HG03159 (cell line): ENCODE measurements at regions not wholly inside any gene's neighbourhood (a gene's known extent, or its start where the extent isn't known, plus 50 kb on each side); places are given as distances from the start of the nearest gene placed in this dataset.
"Not testable (repeated sequence)": the region's sequence is repeated elsewhere in the genome, so short reads cannot be mapped to it uniquely, and the experiment has no call there.

Experiments used
- ATAC-seq: cut with Tn5 transposase; IDR thresholded peaks from one replicate; pipeline ENCODE4 v1.9.1; 2021; ENCODE audit warnings: mild to moderate bottlenecking, moderate library complexity; ENCODE audit not compliant: unreplicated experiment

- ATAC-seq = no peak
These were observed 214.2 kb downstream of the KITLG start for GRCh38 chr12:88366101-88366500.

DNA sequence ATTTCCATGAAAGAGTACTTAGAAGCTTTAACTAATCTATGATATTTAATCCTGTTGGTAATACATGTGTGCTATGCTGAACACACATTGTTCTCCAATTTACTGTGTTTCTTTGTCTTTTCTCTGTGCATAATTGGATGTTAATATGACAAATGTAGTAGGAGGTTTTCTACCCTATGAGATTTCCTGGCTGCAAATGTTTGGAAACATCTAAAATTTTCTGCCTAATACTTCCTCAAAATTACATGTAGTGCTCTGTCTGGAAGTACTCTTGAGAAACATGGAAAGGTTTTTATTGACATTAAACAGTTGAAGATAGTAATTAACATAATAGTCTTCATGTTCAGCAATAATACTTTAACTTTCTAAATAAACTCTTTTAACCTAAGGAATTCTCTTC, 213.0 kb downstream of the KITLG start:
- ATAC-seq = no peak

GRCh38 chr12:88368077-88368476, 212.2 kb downstream of the KITLG start:
- not testable (repeated sequence) for ATAC-seq

DNA sequence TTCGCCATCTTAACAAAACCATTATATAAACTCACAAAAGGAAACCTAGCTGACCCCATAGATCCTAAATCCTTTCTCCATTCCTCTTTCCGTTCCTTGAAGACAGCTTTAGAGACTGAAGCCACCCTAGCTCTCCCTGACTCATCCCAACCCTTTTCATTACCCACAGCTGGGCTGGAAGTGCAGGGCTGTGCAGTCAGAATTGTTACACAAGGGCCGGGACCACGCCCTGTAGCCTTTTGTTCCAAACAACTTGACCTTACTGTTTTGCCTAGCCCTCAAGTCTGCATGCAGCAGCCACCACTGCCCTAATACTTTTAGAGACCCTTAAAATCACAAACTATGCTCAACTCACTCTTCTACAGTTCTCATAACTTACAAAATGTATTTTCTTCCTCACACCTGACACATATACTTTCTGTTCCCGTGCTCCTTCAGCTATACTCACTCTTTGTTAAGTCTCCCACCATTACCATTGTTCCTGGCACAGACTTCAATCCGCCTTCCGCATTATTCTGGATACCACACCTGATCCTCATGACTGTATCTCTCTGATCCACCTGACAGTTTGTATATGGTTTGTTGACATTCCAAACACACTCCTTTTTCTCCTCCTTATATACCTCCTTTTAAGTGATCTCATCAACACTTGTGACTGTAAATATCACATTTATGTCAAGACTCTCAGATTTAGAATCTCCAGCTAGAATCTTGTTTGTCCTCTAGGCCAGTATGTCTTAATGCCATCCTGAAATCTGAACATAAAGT, 208.7 kb downstream of the KITLG start:
- no peak for ATAC-seq

DNA sequence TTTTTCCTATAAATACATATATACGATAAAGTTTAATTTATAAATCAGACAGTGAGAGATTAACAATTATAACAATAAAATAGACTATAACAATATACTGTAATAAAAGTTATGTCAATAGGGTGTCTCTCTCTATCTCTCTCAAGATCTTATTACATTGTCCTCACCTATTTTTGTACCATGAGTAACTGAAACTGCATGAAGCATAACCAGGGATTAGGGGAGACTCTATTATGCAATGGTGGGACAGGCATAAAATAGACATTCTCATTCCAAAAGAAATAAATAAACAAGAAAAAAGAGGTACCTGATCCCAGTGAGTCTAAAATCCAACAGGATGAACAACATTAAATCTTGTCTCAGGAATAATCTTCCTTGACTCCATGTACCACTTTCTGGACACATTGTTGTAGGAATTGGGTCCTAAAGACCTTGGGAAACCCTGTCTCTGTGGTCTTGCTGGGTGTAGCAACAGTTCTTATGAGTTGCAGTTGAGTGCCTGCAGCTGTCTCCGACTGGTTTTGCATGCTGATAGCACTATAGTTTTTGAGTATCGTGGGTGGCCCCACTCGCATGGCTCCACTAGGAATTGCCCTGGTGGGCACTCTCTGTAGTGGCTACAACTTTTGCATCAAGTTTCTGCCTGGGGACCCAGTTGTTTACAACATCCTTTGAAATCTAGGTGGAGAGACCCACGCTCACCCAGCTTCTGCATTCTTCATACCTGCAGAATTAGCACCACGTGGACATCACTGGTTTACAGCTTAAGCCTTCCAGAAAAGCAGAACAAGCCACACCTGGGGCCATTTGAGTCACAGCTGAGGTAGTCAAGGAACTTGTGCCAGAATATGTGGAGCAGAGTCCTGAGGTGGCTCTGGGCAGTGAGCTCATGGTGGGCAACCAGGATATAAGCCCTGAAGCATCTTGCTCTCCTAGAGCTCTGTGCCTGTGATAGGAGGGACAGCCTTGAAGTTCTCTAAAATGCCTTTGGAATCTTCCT, 204.7 kb downstream of the KITLG start:
- no peak for ATAC-seq

GRCh38 chr12:88377973-88378372, 202.3 kb downstream of the KITLG start:
- ATAC-seq = no peak

DNA sequence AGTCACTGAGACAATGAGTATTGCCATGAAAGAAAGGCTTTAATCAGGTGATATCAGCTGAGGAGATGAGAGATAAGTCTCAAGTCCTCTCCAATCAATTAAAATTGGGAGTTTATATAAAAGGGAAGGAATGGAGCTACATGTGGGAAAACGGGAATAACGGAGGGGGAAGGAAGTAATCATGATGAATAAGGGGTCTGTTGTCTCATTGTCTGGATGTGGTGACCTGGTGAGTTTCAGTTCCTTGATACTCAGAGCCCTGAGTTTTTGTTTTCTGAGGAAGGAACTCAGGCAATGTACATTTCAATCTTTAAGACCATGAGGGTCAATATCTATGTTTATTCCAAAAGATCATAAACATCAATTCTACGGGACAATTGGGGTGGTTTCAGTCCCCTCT, 198.8 kb downstream of the KITLG start:
- no peak for ATAC-seq

DNA sequence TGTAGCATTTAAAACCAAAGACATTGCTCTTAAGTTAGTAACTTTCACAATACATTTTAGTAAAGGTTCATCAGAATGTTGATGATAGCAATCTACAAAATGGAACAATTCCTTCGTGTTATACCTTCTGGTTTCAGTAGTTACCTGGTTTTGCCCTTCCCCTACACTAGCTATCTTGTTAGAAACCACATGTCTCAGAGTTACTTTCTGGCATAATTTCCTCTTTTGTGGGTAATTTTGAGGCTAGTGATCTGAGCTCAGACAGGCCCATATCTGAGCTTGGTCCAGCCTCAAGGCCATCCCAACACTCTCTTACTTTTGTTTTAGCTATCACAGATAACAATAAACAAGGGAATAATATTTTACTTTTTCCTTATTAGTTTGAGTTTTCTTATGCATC, 196.9 kb downstream of the KITLG start:
- ATAC-seq = peak; percentile 63

DNA sequence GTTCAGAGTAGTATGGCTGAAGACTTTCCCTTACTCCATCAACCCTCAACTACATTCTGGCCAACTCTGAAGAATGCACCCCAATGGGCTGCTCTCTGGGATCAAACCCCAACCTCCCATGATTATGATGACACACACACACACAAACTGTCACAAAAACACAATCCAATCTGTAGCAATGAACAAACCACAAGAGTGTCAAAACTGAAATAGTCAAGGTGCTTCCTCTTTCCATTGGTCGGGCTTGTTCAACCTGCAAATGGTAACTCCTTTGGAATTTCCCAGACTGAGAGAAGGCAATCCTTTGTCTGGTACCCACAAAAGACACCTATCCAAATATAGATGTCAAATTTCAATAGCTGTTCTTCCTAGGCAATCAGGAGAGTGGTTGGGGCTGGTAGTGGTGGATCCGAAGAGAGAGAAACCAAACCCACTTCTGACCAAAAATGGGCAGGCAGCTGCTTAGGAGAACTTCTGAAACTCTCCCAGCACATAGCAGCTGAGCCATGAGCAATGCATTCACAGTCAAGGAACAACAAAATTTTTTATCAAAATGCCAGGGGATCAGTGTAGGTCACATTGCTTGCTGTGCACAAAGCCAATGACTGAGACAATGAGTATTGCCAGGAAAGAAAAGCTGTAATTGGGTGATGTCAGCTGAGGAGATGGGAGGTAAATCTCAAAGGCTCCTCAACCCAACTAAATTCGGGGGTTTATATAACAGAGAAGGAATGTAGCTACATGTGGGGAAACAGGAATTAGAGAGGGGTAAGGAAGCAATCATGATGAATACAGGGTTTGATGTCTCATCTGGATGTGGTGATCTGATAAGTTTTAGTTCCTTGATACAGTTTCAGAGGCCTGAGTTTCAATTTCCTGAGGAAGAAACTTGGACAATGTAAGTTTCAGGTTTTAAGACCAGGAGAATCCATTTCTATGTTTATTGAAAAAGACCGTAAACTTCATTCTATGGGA, 191.4 kb downstream of the KITLG start:
- ATAC-seq = no peak

GRCh38 chr12:88390811-88391210, 189.5 kb downstream of the KITLG start:
- no peak for ATAC-seq

DNA sequence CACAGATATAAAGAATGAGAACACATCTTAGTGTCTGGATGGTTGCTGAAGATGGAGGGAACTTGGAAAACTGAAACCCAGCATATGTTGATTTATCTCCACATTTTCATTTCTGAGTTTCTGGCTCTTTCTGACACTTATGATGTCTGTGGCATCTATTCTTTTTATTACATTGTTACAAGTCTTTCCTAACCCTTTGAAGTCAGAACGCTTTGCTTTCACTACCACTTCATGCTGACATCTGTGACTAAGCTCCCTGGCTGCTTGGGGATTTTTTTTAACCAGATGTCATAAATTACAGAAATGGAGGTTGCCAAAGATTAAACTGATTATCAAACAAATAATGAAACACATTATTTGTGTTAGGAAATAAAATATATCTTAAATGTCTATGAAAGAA, 188.7 kb downstream of the KITLG start:
- peak; percentile 63 for ATAC-seq

DNA sequence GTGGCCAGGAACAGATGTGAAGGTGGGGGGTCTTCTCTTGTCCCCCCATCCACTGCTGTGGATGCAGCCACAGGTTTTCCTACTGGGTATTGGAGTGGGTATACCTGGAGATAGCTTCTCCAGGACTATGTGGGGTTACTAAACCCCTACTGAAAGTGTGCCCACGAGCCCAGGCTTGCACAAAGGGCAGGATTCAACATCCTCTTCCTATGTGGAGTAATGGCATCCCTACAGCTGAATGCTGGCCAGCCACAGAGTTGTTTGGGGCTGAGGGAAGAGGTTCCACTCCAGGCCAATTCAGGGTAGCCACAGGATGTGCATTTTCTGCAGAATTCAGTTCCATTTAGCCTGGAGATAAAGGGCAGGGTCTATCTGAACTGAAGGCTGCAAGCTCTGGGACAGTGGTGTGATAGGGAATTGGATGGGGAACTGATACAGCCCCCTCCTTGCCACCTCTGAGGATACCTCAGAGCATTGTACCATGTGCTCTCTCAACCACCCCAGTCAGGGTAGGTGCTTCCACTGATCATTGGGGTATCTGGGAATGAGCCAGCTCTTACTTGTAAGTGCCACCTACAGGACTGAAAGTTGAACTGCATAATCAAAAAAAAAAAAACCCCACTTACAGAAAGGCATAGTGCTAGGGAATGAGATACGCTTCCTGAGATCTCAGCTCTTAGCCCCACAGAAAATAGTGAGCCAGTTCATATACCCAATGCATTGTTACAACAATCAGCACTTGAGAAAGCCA, 187.1 kb downstream of the KITLG start:
- ATAC-seq = peak; percentile 40

- no peak for ATAC-seq
These were observed 182.2 kb downstream of the KITLG start for GRCh38 chr12:88398031-88398430.

DNA sequence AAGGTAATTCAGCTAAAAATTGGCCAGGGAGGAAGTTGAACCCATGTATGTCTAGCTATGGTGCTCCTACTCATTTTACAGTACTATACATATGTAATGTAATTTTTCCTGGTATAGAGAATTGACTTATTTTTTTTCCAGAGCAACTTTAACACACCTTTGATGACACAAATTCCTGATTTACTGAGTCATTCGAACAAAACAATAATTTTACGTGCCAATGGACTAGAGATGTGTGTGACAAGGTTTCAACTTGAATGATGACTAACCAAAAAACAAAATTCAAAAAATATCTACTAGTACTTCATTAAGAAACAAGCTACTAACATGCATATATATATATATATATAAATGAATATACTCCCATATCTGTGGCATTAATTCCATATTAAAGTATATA, 180.5 kb downstream of the KITLG start:
- no peak for ATAC-seq

- no peak for ATAC-seq
These were observed 180.0 kb downstream of the KITLG start for GRCh38 chr12:88400302-88400701.

- ATAC-seq = no peak
These were observed 179.1 kb downstream of the KITLG start for GRCh38 chr12:88401155-88401554.

GRCh38 chr12:88406905-88407304, 173.4 kb downstream of the KITLG start:
- no peak for ATAC-seq

DNA sequence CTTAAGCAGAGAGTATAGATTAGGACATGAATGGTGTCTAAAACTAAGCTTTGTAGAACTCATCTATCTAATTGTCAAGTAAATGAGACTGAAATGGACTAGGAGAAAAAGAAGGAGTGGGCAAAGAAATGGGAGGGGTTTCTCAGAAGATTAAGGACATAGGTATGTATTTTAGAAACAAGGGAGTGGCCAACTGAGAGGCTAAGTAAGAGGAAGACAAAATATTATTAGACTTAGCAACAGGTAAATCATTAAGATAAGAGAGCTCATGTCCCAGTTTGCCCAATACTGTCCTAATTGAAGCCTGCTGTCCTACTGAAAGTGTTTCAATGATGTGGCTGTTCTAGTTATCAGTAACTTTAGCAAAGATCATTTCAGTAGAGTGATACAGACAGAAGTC, 171.4 kb downstream of the KITLG start:
- no peak for ATAC-seq

- no peak for ATAC-seq
These were observed 171.0 kb downstream of the KITLG start for GRCh38 chr12:88409257-88409656.

GRCh38 chr12:88411689-88412088, 168.6 kb downstream of the KITLG start:
- no peak for ATAC-seq
